MCF 10A (cell line): ENCODE measurements at regions not wholly inside any gene's neighbourhood (a gene's known extent, or its start where the extent isn't known, plus 50 kb on each side); places are given as distances from the start of the nearest gene placed in this dataset.

ENCODE experiments used
- BruUV-seq: library from RNA; stranded (reverse); fragments of 400-500 nt; replicated peaks from 2 replicates; lab custom pipeline; 2021; lab: Mats Ljungman, UMichigan
- CTCF ChIA-PET: fragments of 300-600 bp; sonication (Branson Sonifier 250); formaldehyde crosslinking; extraction: SDS; loops from one replicate; lab custom pipeline; 2021; ENCODE audit warnings: antibody characterized with exemption, inconsistent platforms; lab: Yijun Ruan, JAX
- POLR2A ChIA-PET: fragments of 300-600, 350-650 bp; sonication (Branson Sonifier 250); formaldehyde crosslinking; extraction: SDS; loops from one replicate; lab custom pipeline; 2020; ENCODE audit warnings: antibody characterized with exemption, inconsistent platforms; lab: Yijun Ruan, JAX
- DNase-seq: peaks from one replicate; pipeline ENCODE4 v3.0.0-alpha.2; 2018; ENCODE audit not compliant: unreplicated experiment
- H3K27ac Mint-ChIP-seq: one replicate; pipeline ENCODE4 v1.8.0; 2022; ENCODE audit warnings: mild to moderate bottlenecking, low read depth, mixed read lengths; ENCODE audit not compliant: unreplicated experiment
- H3K27me3 Mint-ChIP-seq: one replicate; pipeline ENCODE4 v1.8.0; 2022; ENCODE audit warnings: mixed read lengths; ENCODE audit not compliant: insufficient read depth, unreplicated experiment
- H3K36me3 Mint-ChIP-seq: one replicate; pipeline ENCODE4 v1.8.0; 2022; ENCODE audit warnings: mild to moderate bottlenecking, moderate library complexity, mixed read lengths; ENCODE audit not compliant: insufficient read depth, unreplicated experiment
- H3K4me1 Mint-ChIP-seq: one replicate; pipeline ENCODE4 v1.8.0; 2022; ENCODE audit warnings: mixed read lengths; ENCODE audit not compliant: insufficient read depth, unreplicated experiment
- H3K4me3 Mint-ChIP-seq: one replicate; pipeline ENCODE4 v1.8.0; 2022; ENCODE audit warnings: mild to moderate bottlenecking, moderate library complexity, mixed read lengths; ENCODE audit not compliant: unreplicated experiment
- H3K9me3 Mint-ChIP-seq: one replicate; pipeline ENCODE4 v1.8.0; 2022; ENCODE audit warnings: mixed read lengths; ENCODE audit not compliant: unreplicated experiment
- CTCF ChIP-seq: fragments of 200-600 bp; IDR thresholded peaks from one replicate; pipeline ENCODE4 v1.8.0; 2022; ENCODE audit warnings: antibody characterized with exemption, mild to moderate bottlenecking; ENCODE audit not compliant: unreplicated experiment
- intact Hi-C: fragments of 100-400 bp; cut with micrococcal nuclease; formaldehyde crosslinking; loops from 2 replicates; pipeline ENCODE4 v1.14.1; 2022

DNA sequence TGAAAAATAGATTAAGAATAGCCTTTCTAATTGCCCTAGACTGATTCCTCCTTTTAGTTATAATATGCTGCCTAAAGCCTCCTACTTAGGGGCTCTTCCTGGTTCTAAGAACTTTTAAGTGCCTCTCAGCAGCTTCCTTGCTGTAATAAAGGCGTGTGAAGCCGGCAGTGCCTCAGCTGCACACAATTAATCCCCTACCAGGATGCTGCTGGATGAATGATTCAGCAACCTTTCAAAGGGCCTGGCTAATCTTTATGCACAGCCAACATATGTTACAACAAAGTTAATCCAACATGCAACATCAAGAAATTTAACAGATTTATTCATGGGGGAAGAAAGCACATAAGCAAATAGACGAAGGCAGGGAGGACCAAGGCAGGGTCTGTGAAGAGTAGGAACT, 145.2 kb downstream of the PMP22 start:
- Mint-ChIP-seq H3K4me1 (no peaks in the 10 kb centered on the region), H3K27me3 (no peaks in the 10 kb centered on the region), H3K9me3 (peaks cover 13% of the 10 kb centered on the region), H3K4me3 (no peak overlapping the region), H3K36me3 (no peaks in the 10 kb centered on the region), H3K27ac (no peak overlapping the region)
- no peak for TF ChIP-seq CTCF
- ChIA-PET POLR2A (no interaction called here), CTCF (interaction anchor here (1.5 kb wide), 1 partner anchor 52 kb away, joined by 5 read pairs; no protein-coding TSS in a partner anchor)
- BruUV-seq, result no TSS peak
- no peak for DNase-seq
- intact Hi-C loops, result no loop called here

- Mint-ChIP-seq H3K9me3 (peaks cover 13% of the 10 kb centered on the region), H3K36me3 (no peaks in the 10 kb centered on the region), H3K4me3 (no peak overlapping the region), H3K27ac (no peak overlapping the region), H3K4me1 (no peaks in the 10 kb centered on the region), H3K27me3 (no peaks in the 10 kb centered on the region)
- TF ChIP-seq CTCF, result no peak
- POLR2A ChIA-PET, result no interaction called here
- no TSS peak for BruUV-seq
- DNase-seq, result no peak
- intact Hi-C loops, result no loop called here
- CTCF ChIA-PET, result no interaction called here
Measured at GRCh38 chr17:15117239-15117638, 147.9 kb downstream of the PMP22 start.

GRCh38 chr17:15112846-15113617, 152.1 kb downstream of the PMP22 start:
- Mint-ChIP-seq H3K9me3 (peaks cover 13% of the 10 kb centered on the region), H3K36me3 (no peaks in the 10 kb centered on the region), H3K27ac (no peak overlapping the region), H3K4me3 (no peak overlapping the region), H3K4me1 (no peaks in the 10 kb centered on the region), H3K27me3 (no peaks in the 10 kb centered on the region)
- ChIA-PET POLR2A (interaction anchor here (0.8 kb wide), 1 partner anchor 685 kb away, joined by 3 read pairs; no protein-coding TSS in a partner anchor), CTCF (interaction anchor here (0.6 kb wide), 1 partner anchor 59 kb away, joined by 3 read pairs; no protein-coding TSS in a partner anchor)
- intact Hi-C loops, result no loop called here
- no peak for TF ChIP-seq CTCF
- BruUV-seq, result no TSS peak
- DNase-seq, result no peak

DNA sequence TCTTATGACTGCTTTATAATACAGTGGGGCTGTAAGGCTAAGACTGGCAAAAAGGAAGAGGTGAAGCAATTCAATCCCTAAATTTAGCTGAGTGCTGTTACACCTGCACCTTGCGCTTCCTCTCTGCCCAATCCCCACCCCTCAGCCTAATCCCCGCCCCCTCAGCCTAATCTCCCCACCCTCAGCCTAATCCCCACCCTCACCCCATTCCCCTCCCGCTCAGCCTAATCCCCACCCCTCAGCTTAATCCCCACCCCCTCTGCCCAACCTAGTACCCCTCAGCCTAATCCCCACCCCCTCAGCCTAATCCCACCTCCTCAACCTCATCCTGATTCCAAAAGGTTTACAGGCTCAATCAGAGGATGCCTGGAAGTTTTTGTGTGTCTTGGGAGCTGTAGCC, 155.5 kb downstream of the PMP22 start:
- no peak for TF ChIP-seq CTCF
- DNase-seq, result no peak
- intact Hi-C loops, result no loop called here
- H3K27me3 Mint-ChIP-seq, result no peaks in the 10 kb centered on the region
- CTCF ChIA-PET, result no interaction called here
- H3K36me3 Mint-ChIP-seq, result no peaks in the 10 kb centered on the region
- H3K4me1 Mint-ChIP-seq, result peaks cover 6% of the 10 kb centered on the region
- no peak overlapping the region for H3K4me3 Mint-ChIP-seq
- H3K9me3 Mint-ChIP-seq, result no peaks in the 10 kb centered on the region
- H3K27ac Mint-ChIP-seq, result no peak overlapping the region
- POLR2A ChIA-PET, result no interaction called here
- BruUV-seq, result no TSS peak
